HPDE6-E6E7 (cell line): ENCODE measurements at regions not wholly inside any gene's neighbourhood (a gene's known extent, or its start where the extent isn't known, plus 50 kb on each side); places are given as distances from the start of the nearest gene placed in this dataset.

ENCODE experiments used
- DNase-seq: peaks from one replicate; pipeline ENCODE4 v3.0.0; 2011; ENCODE audit warnings: missing footprints; ENCODE audit errors: extremely low spot score

GRCh38 chr5:7012057-7012456 is 298.8 kb downstream of the TENT4A start:
- no peak for DNase-seq

GRCh38 chr5:7014611-7015010 is 301.4 kb downstream of the TENT4A start:
- DNase-seq: no peak

GRCh38 chr5:7015586-7016256 is 302.5 kb downstream of the TENT4A start:
- no peak for DNase-seq

- no peak for DNase-seq
Observed at GRCh38 chr5:7016999-7017747, 303.9 kb downstream of the TENT4A start.

- no peak for DNase-seq
Observed at GRCh38 chr5:7018198-7018597, 305.0 kb downstream of the TENT4A start.

- no peak for DNase-seq
Observed at GRCh38 chr5:7018601-7019000, 305.4 kb downstream of the TENT4A start.

- DNase-seq: no peak
Observed at GRCh38 chr5:7036192-7036835, 323.1 kb downstream of the TENT4A start.

GRCh38 chr5:7039074-7039473 is 325.8 kb downstream of the TENT4A start:
- DNase-seq: no peak

GRCh38 chr5:7040111-7040510 is 326.9 kb downstream of the TENT4A start:
- DNase-seq: no peak

- no peak for DNase-seq
Observed at GRCh38 chr5:7043797-7044196, 330.6 kb downstream of the TENT4A start.

GRCh38 chr5:7047511-7048261 is 334.5 kb downstream of the TENT4A start:
- no peak for DNase-seq

- DNase-seq: no peak
Observed at GRCh38 chr5:7050986-7051385, 337.8 kb downstream of the TENT4A start.

GRCh38 chr5:7053125-7053524 is 339.9 kb downstream of the TENT4A start:
- no peak for DNase-seq

GRCh38 chr5:7053528-7054209 is 340.4 kb downstream of the TENT4A start:
- no peak for DNase-seq

GRCh38 chr5:7066471-7067235 is 329.3 kb upstream of the ADCY2 start:
- DNase-seq: no peak

GRCh38 chr5:7068156-7068555 is 327.8 kb upstream of the ADCY2 start:
- no peak for DNase-seq

GRCh38 chr5:7068899-7069298 is 327.0 kb upstream of the ADCY2 start:
- DNase-seq: no peak

GRCh38 chr5:7072188-7072587 is 323.8 kb upstream of the ADCY2 start:
- no peak for DNase-seq

GRCh38 chr5:7073666-7074065 is 322.3 kb upstream of the ADCY2 start:
- DNase-seq: no peak

GRCh38 chr5:7074176-7074575 is 321.8 kb upstream of the ADCY2 start:
- no peak for DNase-seq

- DNase-seq: no peak
Observed at GRCh38 chr5:7075470-7075869, 320.5 kb upstream of the ADCY2 start.
